ENCODE measurements at regions not wholly inside any gene's neighbourhood (a gene's known extent, or its start where the extent isn't known, plus 50 kb on each side); places are given as distances from the start of the nearest gene placed in this dataset.

DNA sequence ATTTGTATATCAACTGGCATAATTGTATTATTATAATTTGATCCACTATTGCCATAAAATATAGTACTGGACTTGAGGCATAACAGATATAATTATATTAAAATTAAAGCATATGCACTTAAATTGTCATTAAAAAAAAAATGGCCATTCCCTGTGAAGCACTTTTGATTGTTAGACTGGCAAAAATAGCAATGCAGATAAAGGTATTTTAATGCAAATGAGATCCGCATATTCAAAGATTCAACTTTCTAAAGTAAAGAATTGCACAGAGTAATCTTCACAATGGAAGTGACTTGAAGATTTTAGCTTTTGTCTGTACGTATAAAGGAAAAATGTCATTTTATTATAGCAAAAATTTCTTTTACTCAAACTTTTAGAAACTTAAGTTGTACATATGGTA, 871.8 kb upstream of the PABPC4L start:
- TF ChIP-seq, protein P1, sequence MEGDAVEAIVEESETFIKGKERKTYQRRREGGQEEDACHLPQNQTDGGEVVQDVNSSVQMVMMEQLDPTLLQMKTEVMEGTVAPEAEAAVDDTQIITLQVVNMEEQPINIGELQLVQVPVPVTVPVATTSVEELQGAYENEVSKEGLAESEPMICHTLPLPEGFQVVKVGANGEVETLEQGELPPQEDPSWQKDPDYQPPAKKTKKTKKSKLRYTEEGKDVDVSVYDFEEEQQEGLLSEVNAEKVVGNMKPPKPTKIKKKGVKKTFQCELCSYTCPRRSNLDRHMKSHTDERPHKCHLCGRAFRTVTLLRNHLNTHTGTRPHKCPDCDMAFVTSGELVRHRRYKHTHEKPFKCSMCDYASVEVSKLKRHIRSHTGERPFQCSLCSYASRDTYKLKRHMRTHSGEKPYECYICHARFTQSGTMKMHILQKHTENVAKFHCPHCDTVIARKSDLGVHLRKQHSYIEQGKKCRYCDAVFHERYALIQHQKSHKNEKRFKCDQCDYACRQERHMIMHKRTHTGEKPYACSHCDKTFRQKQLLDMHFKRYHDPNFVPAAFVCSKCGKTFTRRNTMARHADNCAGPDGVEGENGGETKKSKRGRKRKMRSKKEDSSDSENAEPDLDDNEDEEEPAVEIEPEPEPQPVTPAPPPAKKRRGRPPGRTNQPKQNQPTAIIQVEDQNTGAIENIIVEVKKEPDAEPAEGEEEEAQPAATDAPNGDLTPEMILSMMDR (IDR thresholded peaks at IDR 0.05; ENCODE audit: insufficient read depth, low read depth, low read length), result no peak
- TF ChIP-seq EZH2 (IDR thresholded peaks at IDR 0.05; ENCODE audit: insufficient read depth, low read length), result no peak

Measured in astrocyte (in vitro differentiated cells and primary cell).